ENCODE measurements at regions not wholly inside any gene's neighbourhood (a gene's known extent, or its start where the extent isn't known, plus 50 kb on each side); places are given as distances from the start of the nearest gene placed in this dataset.

- TF ChIP-seq SUZ12 (IDR thresholded peaks at IDR 0.05; ENCODE audit: extremely low read depth, insufficient read depth, insufficient read length) (no peak), YY1 (IDR thresholded peaks at IDR 0.05; ENCODE audit: insufficient read depth, insufficient read length) (no peak), ZNF274 (IDR thresholded peaks at IDR 0.05; ENCODE audit: low read depth, low read length) (no peak)
These were observed 49.8 kb upstream of the HEY2 start for GRCh38 chr6:125699591-125699990.

All from NT2/D1 (cell line).